SU-DHL-6 (cell line): ENCODE measurements at regions not wholly inside any gene's neighbourhood (a gene's known extent, or its start where the extent isn't known, plus 50 kb on each side); places are given as distances from the start of the nearest gene placed in this dataset.

Experiments
- H2AFZ ChIP-seq: fragments of 200-600 bp; sonication (generic); 2 replicates; pipeline ENCODE4 v1.6.1; 2014; ENCODE audit warnings: low read depth, mild to moderate bottlenecking, moderate library complexity, mixed read lengths, antibody characterized with exemption, low read length; ENCODE audit not compliant: severe bottlenecking
- H3F3A ChIP-seq: fragments of 200-600 bp; shearing (Covaris generic); 2 replicates; pipeline ENCODE4 v1.6.0; 2016; ENCODE audit warnings: antibody characterized with exemption, mild to moderate bottlenecking; ENCODE audit not compliant: insufficient read depth
- H3K27ac ChIP-seq: fragments of 200-600 bp; sonication (generic); 2 replicates; pipeline ENCODE4 v1.5.1; 2016; ENCODE audit warnings: low read depth, mild to moderate bottlenecking, low read length, moderate library complexity, mixed read lengths
- H3K27me3 ChIP-seq: fragments of 200-600 bp; sonication (generic), shearing (Covaris generic); 2 replicates; pipeline ENCODE4 v1.6.0; 2014; ENCODE audit warnings: mild to moderate bottlenecking, low read length
- H3K36me3 ChIP-seq: fragments of 200-600 bp; sonication (generic); 2 replicates; pipeline ENCODE4 v1.6.1; 2014; ENCODE audit warnings: mild to moderate bottlenecking, low read length, mixed read lengths
- H3K4me2 ChIP-seq: fragments of 300-600, 200-600 bp; shearing (Covaris generic), sonication (generic); 2 replicates; pipeline ENCODE4 v1.6.0; 2014; ENCODE audit warnings: low read length, low read depth, mild to moderate bottlenecking; ENCODE audit not compliant: poor library complexity, severe bottlenecking
- H3K4me3 ChIP-seq: fragments of 200-600 bp; sonication (generic); 2 replicates; pipeline ENCODE4 v1.5.1; 2014; ENCODE audit warnings: antibody characterized with exemption, low read length, mild to moderate bottlenecking, mixed read lengths; ENCODE audit not compliant: insufficient read depth, poor library complexity, severe bottlenecking
- H3K79me2 ChIP-seq: fragments of 200-600 bp; sonication (generic); 2 replicates; pipeline ENCODE4 v1.6.1; 2014; ENCODE audit warnings: mild to moderate bottlenecking, low read length, moderate library complexity; ENCODE audit not compliant: insufficient read depth
- H3K9ac ChIP-seq: fragments of 200-600 bp; sonication (generic); 2 replicates; pipeline ENCODE4 v1.7.0; 2014; ENCODE audit warnings: mild to moderate bottlenecking, low read length
- H3K9me2 ChIP-seq: fragments of 200-600 bp; sonication (generic); replicated peaks from 2 replicates; pipeline ENCODE4 v1.6.1; 2014; ENCODE audit warnings: low read length; ENCODE audit not compliant: insufficient read depth
- H3K9me3 ChIP-seq: fragments of 200-600 bp; sonication (generic); 2 replicates; pipeline ENCODE4 v1.6.1; 2014; ENCODE audit warnings: low read length, mixed read lengths; ENCODE audit not compliant: insufficient read depth
- H4K20me1 ChIP-seq: fragments of 200-600 bp; sonication (generic); 2 replicates; pipeline ENCODE4 v1.6.1; 2014; ENCODE audit warnings: low read depth, mild to moderate bottlenecking, antibody characterized with exemption, low read length, moderate library complexity, mixed read lengths
- CTCF ChIP-seq: fragments of 200-600 bp; sonication (generic); IDR thresholded peaks from one replicate; pipeline ENCODE4 v1.5.1; 2017; ENCODE audit warnings: antibody characterized with exemption, mild to moderate bottlenecking, low read length, moderate library complexity; ENCODE audit not compliant: insufficient read depth, poor library complexity, severe bottlenecking
- EZH2phosphoT487 ChIP-seq: fragments of 200-600 bp; sonication (generic), shearing (Covaris generic); conservative IDR thresholded peaks from 2 replicates; pipeline ENCODE4 v1.6.1; 2018; ENCODE audit warnings: mild to moderate bottlenecking, antibody characterized with exemption, low read length, moderate library complexity, mixed read lengths

GRCh38 chr18:45282101-45282812 is 333.0 kb upstream of the SLC14A2 start:
- no peaks in the 10 kb centered on the region for H3K36me3 ChIP-seq
- H3K27ac ChIP-seq: no peak overlapping the region
- H3K79me2 ChIP-seq: no peaks in the 10 kb centered on the region
- H3K4me2 ChIP-seq: no peak overlapping the region
- no peaks in the 10 kb centered on the region for H3K27me3 ChIP-seq
- no peak overlapping the region for H3K4me3 ChIP-seq
- no peaks in the 10 kb centered on the region for H3K9me2 ChIP-seq
- H2AFZ ChIP-seq: no peak overlapping the region
- H3K9ac ChIP-seq: no peak overlapping the region
- TF ChIP-seq CTCF (no peak), EZH2phosphoT487 (no peak)
- H3F3A ChIP-seq: no peaks in the 10 kb centered on the region
- H4K20me1 ChIP-seq: no peaks in the 10 kb centered on the region
- H3K9me3 ChIP-seq: no peaks in the 10 kb centered on the region

- H4K20me1 ChIP-seq: no peaks in the 10 kb centered on the region
- no peaks in the 10 kb centered on the region for H3K9me2 ChIP-seq
- H3K27me3 ChIP-seq: no peaks in the 10 kb centered on the region
- H2AFZ ChIP-seq: no peak overlapping the region
- no peak overlapping the region for H3K9ac ChIP-seq
- no peak overlapping the region for H3K4me3 ChIP-seq
- H3K79me2 ChIP-seq: no peaks in the 10 kb centered on the region
- no peaks in the 10 kb centered on the region for H3K9me3 ChIP-seq
- H3F3A ChIP-seq: no peaks in the 10 kb centered on the region
- no peak overlapping the region for H3K27ac ChIP-seq
- TF ChIP-seq EZH2phosphoT487 (no peak), CTCF (no peak)
- no peak overlapping the region for H3K4me2 ChIP-seq
- H3K36me3 ChIP-seq: no peaks in the 10 kb centered on the region
These were observed 331.1 kb upstream of the SLC14A2 start for GRCh38 chr18:45284174-45284573.

GRCh38 chr18:45284851-45285250 is 330.4 kb upstream of the SLC14A2 start:
- Histone ChIP-seq H3K4me3 (no peak overlapping the region), H3K9me3 (no peaks in the 10 kb centered on the region), H3K27ac (no peak overlapping the region), H2AFZ (no peak overlapping the region), H3F3A (no peaks in the 10 kb centered on the region), H4K20me1 (no peaks in the 10 kb centered on the region), H3K27me3 (no peaks in the 10 kb centered on the region), H3K79me2 (no peaks in the 10 kb centered on the region), H3K4me2 (no peak overlapping the region), H3K9ac (no peak overlapping the region), H3K9me2 (no peaks in the 10 kb centered on the region), H3K36me3 (no peaks in the 10 kb centered on the region)
- TF ChIP-seq CTCF (no peak), EZH2phosphoT487 (no peak)

GRCh38 chr18:45285251-45285650 is 330.0 kb upstream of the SLC14A2 start:
- no peak overlapping the region for H3K4me3 ChIP-seq
- no peaks in the 10 kb centered on the region for H3K36me3 ChIP-seq
- no peaks in the 10 kb centered on the region for H4K20me1 ChIP-seq
- no peak overlapping the region for H3K27ac ChIP-seq
- no peak for TF ChIP-seq CTCF
- H3K9me2 ChIP-seq: no peaks in the 10 kb centered on the region
- no peaks in the 10 kb centered on the region for H3K9me3 ChIP-seq
- no peaks in the 10 kb centered on the region for H3F3A ChIP-seq
- H3K79me2 ChIP-seq: no peaks in the 10 kb centered on the region
- no peaks in the 10 kb centered on the region for H3K27me3 ChIP-seq
- no peak overlapping the region for H3K9ac ChIP-seq
- no peak overlapping the region for H3K4me2 ChIP-seq
- H2AFZ ChIP-seq: no peak overlapping the region
